GM12878 (cell line): ENCODE measurements at regions not wholly inside any gene's neighbourhood (a gene's known extent, or its start where the extent isn't known, plus 50 kb on each side); places are given as distances from the start of the nearest gene placed in this dataset.

Source experiments
- CEBPZ ChIP-seq: fragments of 150-350 bp; IDR thresholded peaks from 2 replicates; pipeline ENCODE4 v1.6.1; 2016; ENCODE audit warnings: low read depth, low read length
- ELK1 ChIP-seq: IDR thresholded peaks from 2 replicates; pipeline ENCODE4 v1.6.1; 2012; ENCODE audit warnings: low read depth, low read length, improper control_type of control experiment
- HCFC1 ChIP-seq: fragments of 150-350 bp; IDR thresholded peaks from 2 replicates; pipeline ENCODE4 v1.6.1; 2014; ENCODE audit warnings: low read length
- MLLT1 ChIP-seq: fragments of 450-650 bp; IDR thresholded peaks from 2 replicates; pipeline ENCODE4 v1.6.1; 2016; ENCODE audit warnings: mild to moderate bottlenecking
- PRDM15 ChIP-seq: fragments of 450-650 bp; formaldehyde crosslinking; IDR thresholded peaks from 2 replicates; pipeline ENCODE4 v1.4.0; 2020; ENCODE audit warnings: mild to moderate bottlenecking, moderate library complexity
- RAD51 ChIP-seq: fragments of 450-650 bp; IDR thresholded peaks from 2 replicates; pipeline ENCODE4 v1.6.1; 2016; ENCODE audit warnings: moderate library complexity, mild to moderate bottlenecking, inconsistent platforms
- USF2 ChIP-seq: IDR thresholded peaks from 2 replicates; pipeline ENCODE4 v1.6.1; 2011; ENCODE audit warnings: low read depth, low read length, improper control_type of control experiment, borderline replicate concordance

- TF ChIP-seq CEBPZ: no peak
- no peak for TF ChIP-seq USF2
- no peak for TF ChIP-seq ELK1
- no peak for TF ChIP-seq RAD51
- no peak for TF ChIP-seq HCFC1
- TF ChIP-seq MLLT1: no peak
- TF ChIP-seq PRDM15 (CRISPR knock-in tag): no peak
These were observed 164.7 kb downstream of the TUSC1 start (continued) for GRCh38 chr9:25513509-25514033.
